H9 (cell line): ENCODE measurements at regions not wholly inside any gene's neighbourhood (a gene's known extent, or its start where the extent isn't known, plus 50 kb on each side); places are given as distances from the start of the nearest gene placed in this dataset.

ENCODE experiments used
- DNase-seq: peaks from one replicate; pipeline ENCODE4 v3.0.0-alpha.2; 2017
- H2AFZ ChIP-seq: one replicate; pipeline ENCODE4 v1.6.1; 2013; ENCODE audit warnings: mild to moderate bottlenecking, low read length, control low read depth, moderate library complexity
- H2AK5ac ChIP-seq: 2 replicates; pipeline ENCODE4 v1.6.1; 2013; ENCODE audit warnings: low read length, control low read depth, mixed read lengths; ENCODE audit not compliant: insufficient read length
- H2BK120ac ChIP-seq: one replicate; pipeline ENCODE4 v1.6.1; 2013; ENCODE audit warnings: low read depth, mild to moderate bottlenecking, low read length, control low read depth, inconsistent platforms; ENCODE audit not compliant: poor library complexity, severe bottlenecking
- H2BK12ac ChIP-seq: 2 replicates; pipeline ENCODE4 v1.6.1; 2013; ENCODE audit warnings: low read length, control low read depth, mixed read lengths, low read depth; ENCODE audit not compliant: insufficient read length
- H2BK15ac ChIP-seq: 2 replicates; pipeline ENCODE4 v1.6.1; 2013; ENCODE audit warnings: low read depth, low read length, control low read depth
- H2BK20ac ChIP-seq: one replicate; pipeline ENCODE4 v1.6.1; 2013; ENCODE audit warnings: low read depth, mild to moderate bottlenecking, low read length, control low read depth, inconsistent platforms; ENCODE audit not compliant: poor library complexity, severe bottlenecking
- H2BK5ac ChIP-seq: 2 replicates; pipeline ENCODE4 v1.6.1; 2013; ENCODE audit warnings: low read length, control low read depth, mixed read lengths; ENCODE audit not compliant: insufficient read length
- H3K14ac ChIP-seq: 2 replicates; pipeline ENCODE4 v1.6.1; 2013; ENCODE audit warnings: low read length, control low read depth; ENCODE audit not compliant: insufficient read depth
- H3K18ac ChIP-seq: 2 replicates; pipeline ENCODE4 v1.6.1; 2013; ENCODE audit warnings: low read depth, mild to moderate bottlenecking, mixed read lengths, low read length, control low read depth; ENCODE audit not compliant: insufficient read length
- H3K23ac ChIP-seq: 2 replicates; pipeline ENCODE4 v1.6.1; 2013; ENCODE audit warnings: low read length, control low read depth, mixed read lengths, low read depth; ENCODE audit not compliant: insufficient read length
- H3K23me2 ChIP-seq: 2 replicates; pipeline ENCODE4 v1.6.1; 2013; ENCODE audit warnings: low read depth, mild to moderate bottlenecking, mixed read lengths, low read length, control low read depth; ENCODE audit not compliant: insufficient read length, poor library complexity, severe bottlenecking
- H3K27ac ChIP-seq: 2 replicates; pipeline ENCODE4 v1.5.1; 2013; ENCODE audit warnings: low read length, control low read depth, mixed read lengths, low read depth; ENCODE audit not compliant: insufficient read length
- H3K27me3 ChIP-seq: 2 replicates; pipeline ENCODE4 v1.6.1; 2013; ENCODE audit warnings: low read length, control low read depth, inconsistent platforms; ENCODE audit not compliant: insufficient read depth
- H3K4ac ChIP-seq: 2 replicates; pipeline ENCODE4 v1.6.1; 2013; ENCODE audit warnings: low read depth, mild to moderate bottlenecking, control low read depth, inconsistent platforms, low read length, moderate library complexity
- H3K4me1 ChIP-seq: 2 replicates; pipeline ENCODE4 v1.6.1; 2013; ENCODE audit warnings: low read length, control low read depth, inconsistent platforms; ENCODE audit not compliant: insufficient read depth
- H3K4me2 ChIP-seq: 2 replicates; pipeline ENCODE4 v1.6.1; 2013; ENCODE audit warnings: low read length, control low read depth, mixed read lengths; ENCODE audit not compliant: insufficient read length, insufficient read depth
- H3K56ac ChIP-seq: 2 replicates; pipeline ENCODE4 v1.6.1; 2013; ENCODE audit warnings: low read depth, mild to moderate bottlenecking, mixed read lengths, low read length, control low read depth; ENCODE audit not compliant: insufficient read length
- H3K79me1 ChIP-seq: 2 replicates; pipeline ENCODE4 v1.6.1; 2013; ENCODE audit warnings: low read depth, mild to moderate bottlenecking, moderate library complexity, low read length, control low read depth, inconsistent platforms; ENCODE audit not compliant: insufficient read depth, poor library complexity, severe bottlenecking
- H3K79me2 ChIP-seq: 2 replicates; pipeline ENCODE4 v1.6.1; 2013; ENCODE audit warnings: low read length, control low read depth, inconsistent platforms; ENCODE audit not compliant: insufficient read depth
- H3K9ac ChIP-seq: 2 replicates; pipeline ENCODE4 v1.6.1; 2013; ENCODE audit warnings: low read length, control low read depth, mixed read lengths; ENCODE audit not compliant: insufficient read length; ENCODE audit errors: extremely low read depth
- H3K9me3 ChIP-seq: one replicate; pipeline ENCODE4 v1.6.1; 2013; ENCODE audit warnings: low read depth, low read length, inconsistent platforms; ENCODE audit not compliant: control insufficient read depth
- H3T11ph ChIP-seq: one replicate; pipeline ENCODE4 v1.6.1; 2013; ENCODE audit warnings: mild to moderate bottlenecking, low read length, control low read depth, inconsistent platforms
- H4K20me1 ChIP-seq: one replicate; pipeline ENCODE4 v1.6.1; 2013; ENCODE audit not compliant: control insufficient read depth, insufficient read length, insufficient read depth
- H4K5ac ChIP-seq: 2 replicates; pipeline ENCODE4 v1.6.1; 2013; ENCODE audit warnings: low read depth, mild to moderate bottlenecking, mixed read lengths, low read length, control low read depth; ENCODE audit not compliant: insufficient read length
- H4K8ac ChIP-seq: replicated peaks from 2 replicates; pipeline ENCODE4 v1.6.1; 2013; ENCODE audit warnings: low read length, control low read depth, mixed read lengths, low read depth; ENCODE audit not compliant: insufficient read length
- H4K91ac ChIP-seq: 2 replicates; pipeline ENCODE4 v1.6.1; 2013; ENCODE audit warnings: low read depth, mild to moderate bottlenecking, moderate library complexity, mixed read lengths, low read length, control low read depth; ENCODE audit not compliant: insufficient read length
- H3K27ac Mint-ChIP-seq, 3 experiments: 2 replicates in 2 of 3; 3 replicates in 1 of 3; pipeline ENCODE4 v1.8.0; 2020 to 2021; ENCODE audit warnings: mixed read lengths in 3 of 3, mild to moderate bottlenecking in 1 of 3, moderate library complexity in 1 of 3
- H3K27me3 Mint-ChIP-seq: 2 replicates; pipeline ENCODE4 v1.8.0; 2021; ENCODE audit warnings: low read depth, mild to moderate bottlenecking, moderate library complexity, mixed read lengths
- H3K36me3 Mint-ChIP-seq, 3 experiments: 2 replicates in 2 of 3; 3 replicates in 1 of 3; pipeline ENCODE4 v1.8.0; 2020 to 2021; ENCODE audit warnings: low read depth in 3 of 3, mixed read lengths in 3 of 3; ENCODE audit not compliant: insufficient read depth in 1 of 3
- H3K4me1 Mint-ChIP-seq, 2 experiments: 2 replicates each; pipeline ENCODE4 v1.8.0; 2020; ENCODE audit warnings: mixed read lengths in 2 of 2
- H3K4me3 Mint-ChIP-seq, 2 experiments: 2 replicates in 1 of 2; 3 replicates in 1 of 2; pipeline ENCODE4 v1.8.0; 2020 to 2021; ENCODE audit warnings: mild to moderate bottlenecking in 2 of 2, mixed read lengths in 2 of 2, moderate library complexity in 1 of 2
- H3K9me3 Mint-ChIP-seq, 2 experiments: 2 replicates in 1 of 2; 3 replicates in 1 of 2; pipeline ENCODE4 v1.8.0; 2020; ENCODE audit warnings: mild to moderate bottlenecking in 2 of 2, mixed read lengths in 2 of 2, moderate library complexity in 1 of 2
- WGBS: extraction: QIAGEN DNeasy Blood & Tissue Kit; methylation state at CpG from one replicate; pipeline ENCODE4 v1.1.7; 2013; ENCODE audit warnings: missing lambda C conversion rate, low lambda C conversion rate, mixed read lengths; ENCODE audit not compliant: insufficient read length; ENCODE audit errors: extremely low coverage; 5-methylcytosine and 5-hydroxymethylcytosine counted together
- TF ChIP-seq, protein P1 (sequence below): fragments of 200-600 bp; sonication (generic); conservative IDR thresholded peaks from 3 replicates; pipeline ENCODE4 v1.8.0; 2021; ENCODE audit warnings: antibody characterized with exemption, mild to moderate bottlenecking

GRCh38 chr2:221689140-221689539 is 117.0 kb upstream of the EPHA4 start:
- H2BK15ac ChIP-seq: no peak overlapping the region
- no peak overlapping the region for H2BK20ac ChIP-seq
- no peak overlapping the region for H2AK5ac ChIP-seq
- no peaks in the 10 kb centered on the region for H3K79me1 ChIP-seq
- no peaks in the 10 kb centered on the region for H3K9me3 ChIP-seq
- no peak overlapping the region for H2AFZ ChIP-seq
- H4K91ac ChIP-seq: no peak overlapping the region
- no peaks in the 10 kb centered on the region for H3K79me2 ChIP-seq
- no peak overlapping the region for H3K4ac ChIP-seq
- no peak overlapping the region for H4K5ac ChIP-seq
- H3K9ac ChIP-seq: no peak overlapping the region
- no peaks in the 10 kb centered on the region for H3K27me3 Mint-ChIP-seq
- H3K9me3 Mint-ChIP-seq: no peaks in the 10 kb centered on the region
- WGBS: 100% methylated on average over 1 of the region's 7 CpGs
- no peaks in the 10 kb centered on the region for H3K23me2 ChIP-seq
- no peak overlapping the region for H3K27ac ChIP-seq
- no peak for DNase-seq
- no peak overlapping the region for H3K4me2 ChIP-seq
- no peaks in the 10 kb centered on the region for H3K4me1 ChIP-seq
- no peak overlapping the region for H3K4me3 Mint-ChIP-seq
- H3K14ac ChIP-seq: no peak overlapping the region
- no peak overlapping the region; a peak in 2 of 7 replicates for H3K27ac Mint-ChIP-seq
- H3T11ph ChIP-seq: no peak overlapping the region
- no peak overlapping the region for H2BK5ac ChIP-seq
- H2BK12ac ChIP-seq: no peak overlapping the region
- H3K27me3 ChIP-seq: no peaks in the 10 kb centered on the region
- TF ChIP-seq, protein P1, sequence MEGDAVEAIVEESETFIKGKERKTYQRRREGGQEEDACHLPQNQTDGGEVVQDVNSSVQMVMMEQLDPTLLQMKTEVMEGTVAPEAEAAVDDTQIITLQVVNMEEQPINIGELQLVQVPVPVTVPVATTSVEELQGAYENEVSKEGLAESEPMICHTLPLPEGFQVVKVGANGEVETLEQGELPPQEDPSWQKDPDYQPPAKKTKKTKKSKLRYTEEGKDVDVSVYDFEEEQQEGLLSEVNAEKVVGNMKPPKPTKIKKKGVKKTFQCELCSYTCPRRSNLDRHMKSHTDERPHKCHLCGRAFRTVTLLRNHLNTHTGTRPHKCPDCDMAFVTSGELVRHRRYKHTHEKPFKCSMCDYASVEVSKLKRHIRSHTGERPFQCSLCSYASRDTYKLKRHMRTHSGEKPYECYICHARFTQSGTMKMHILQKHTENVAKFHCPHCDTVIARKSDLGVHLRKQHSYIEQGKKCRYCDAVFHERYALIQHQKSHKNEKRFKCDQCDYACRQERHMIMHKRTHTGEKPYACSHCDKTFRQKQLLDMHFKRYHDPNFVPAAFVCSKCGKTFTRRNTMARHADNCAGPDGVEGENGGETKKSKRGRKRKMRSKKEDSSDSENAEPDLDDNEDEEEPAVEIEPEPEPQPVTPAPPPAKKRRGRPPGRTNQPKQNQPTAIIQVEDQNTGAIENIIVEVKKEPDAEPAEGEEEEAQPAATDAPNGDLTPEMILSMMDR: no peak
- H4K8ac ChIP-seq: no peak overlapping the region
- no peak overlapping the region for H3K18ac ChIP-seq
- no peak overlapping the region for H3K23ac ChIP-seq
- no peak overlapping the region for H2BK120ac ChIP-seq
- H3K56ac ChIP-seq: no peak overlapping the region
- peaks cover 0 to 6% of the 10 kb centered on the region in 2 experiments; a peak in 1 of 4 replicates for H3K4me1 Mint-ChIP-seq
- no peaks in the 10 kb centered on the region for H4K20me1 ChIP-seq
- no peaks in the 10 kb centered on the region for H3K36me3 Mint-ChIP-seq
